HCT116 (cell line): ENCODE measurements at regions not wholly inside any gene's neighbourhood (a gene's known extent, or its start where the extent isn't known, plus 50 kb on each side); places are given as distances from the start of the nearest gene placed in this dataset.

Source experiments
- ATAC-seq: fragments of 200-7000 bp; cut with Tn5 transposase; 2 replicates; pipeline ENCODE4 v1.9.1; 2020; ENCODE audit warnings: mild to moderate bottlenecking, moderate library complexity
- BruUV-seq: library from RNA; stranded (reverse); fragments of 400-500 nt; replicated peaks from 2 replicates; lab custom pipeline; 2021; lab: Mats Ljungman, UMichigan
- CTCF ChIA-PET: fragments of 300-600 bp; sonication (Branson Sonifier 250); formaldehyde crosslinking; loops from one replicate; lab custom pipeline; 2021; ENCODE audit warnings: antibody characterized with exemption; lab: Charles Lee
- POLR2A ChIA-PET: fragments of 300-600, 350-600 bp; sonication (Branson Sonifier 250); formaldehyde crosslinking; loops from one replicate; lab custom pipeline; 2021; ENCODE audit warnings: antibody characterized with exemption; lab: Charles Lee
- RAD21 ChIA-PET, 2 experiments: fragments of 300-600 bp; sonication (Branson Sonifier 250); formaldehyde crosslinking; loops; one replicate each; lab custom pipeline; 2023; ENCODE audit warnings: low total read pairs in 2 of 2; ENCODE audit not compliant: uncharacterized antibody in 2 of 2, unreplicated experiment in 2 of 2, low non-redundant PET in 1 of 2; lab: Charles Lee
- DNase-seq: peaks from one replicate; pipeline ENCODE4 v3.0.0-alpha.2; 2010; ENCODE audit warnings: low read depth, low spot score
- H2AFZ ChIP-seq: fragments of 200-600 bp; shearing (Covaris generic), sonication (generic); 2 replicates; pipeline ENCODE4 v1.6.1; 2017; ENCODE audit warnings: low read depth, mixed run types, mixed read lengths, antibody characterized with exemption, low read length; ENCODE audit not compliant: poor library complexity, severe bottlenecking
- H3K27ac ChIP-seq: 2 replicates; pipeline ENCODE4 v1.5.1; 2012; ENCODE audit warnings: low read depth, low read length
- H3K27me3 ChIP-seq: fragments of 200-600 bp; sonication (generic); 2 replicates; pipeline ENCODE4 v1.6.1; 2016; ENCODE audit warnings: mixed run types, low read length, mixed read lengths; ENCODE audit not compliant: insufficient read depth
- H3K36me3 ChIP-seq, 2 experiments: fragments of 200-500 bp in 1 of 2; fragments of 200-600 bp in 1 of 2; sonication (Bioruptor generic) in 1 of 2; sonication (generic) in 1 of 2; 2 replicates each; pipeline versions ENCODE4 v1.5.1 to v1.6.1; 2014 to 2016; ENCODE audit warnings: low read length in 2 of 2, inconsistent platforms in 1 of 2, mixed read lengths in 1 of 2, mixed run types in 1 of 2; ENCODE audit not compliant: insufficient read depth in 2 of 2, control insufficient read depth in 1 of 2
- H3K4me1 ChIP-seq, 2 experiments: fragments of 200-600 bp in 1 of 2; sonication (generic) in 1 of 2; 2 replicates each; pipeline versions ENCODE4 v1.5.1 to v1.6.1; 2012 to 2017; ENCODE audit warnings: low read length in 2 of 2, inconsistent platforms in 1 of 2, mild to moderate bottlenecking in 1 of 2, mixed read lengths in 1 of 2, mixed run types in 1 of 2, moderate library complexity in 1 of 2; ENCODE audit not compliant: insufficient read depth in 2 of 2, control insufficient read depth in 1 of 2
- H3K4me2 ChIP-seq: fragments of 200-600 bp; sonication (generic); 2 replicates; pipeline ENCODE4 v1.6.1; 2017; ENCODE audit warnings: mixed run types, low read length, mixed read lengths
- H3K4me3 ChIP-seq, 2 experiments: fragments of 200-600 bp in 1 of 2; sonication (generic) in 1 of 2; replicated peaks in 1 of 2; 2 replicates each; pipeline ENCODE4 v1.5.1; 2011 to 2016; ENCODE audit warnings: low read length in 2 of 2, control low read depth in 1 of 2, low read depth in 1 of 2, mild to moderate bottlenecking in 1 of 2, mixed read lengths in 1 of 2, mixed run types in 1 of 2
- H3K79me2 ChIP-seq: fragments of 200-600 bp; sonication (generic); 2 replicates; pipeline ENCODE4 v1.6.1; 2017; ENCODE audit warnings: mild to moderate bottlenecking, mixed run types, low read length, moderate library complexity, mixed read lengths; ENCODE audit not compliant: insufficient read depth
- H3K9ac ChIP-seq: fragments of 200-600 bp; sonication (generic); 2 replicates; pipeline ENCODE4 v1.6.1; 2016; ENCODE audit warnings: low read length, mixed read lengths
- H3K9me2 ChIP-seq: fragments of 200-600 bp; sonication (generic), shearing (Covaris generic); 2 replicates; pipeline ENCODE4 v1.6.1; 2017; ENCODE audit warnings: mixed run types, mild to moderate bottlenecking, moderate library complexity; ENCODE audit not compliant: insufficient read depth
- H3K9me3 ChIP-seq, 2 experiments: fragments of 200-500 bp in 1 of 2; fragments of 200-600 bp in 1 of 2; sonication (Bioruptor generic) in 1 of 2; sonication (generic) in 1 of 2; 2 replicates each; pipeline ENCODE4 v1.6.1; 2014 to 2017; ENCODE audit warnings: low read length in 2 of 2, mixed read lengths in 2 of 2, inconsistent platforms in 1 of 2, low read depth in 1 of 2, mild to moderate bottlenecking in 1 of 2, mixed run types in 1 of 2, moderate library complexity in 1 of 2; ENCODE audit not compliant: control insufficient read depth in 1 of 2, insufficient read depth in 1 of 2
- H4K20me1 ChIP-seq: fragments of 200-600 bp; sonication (generic), shearing (Covaris generic); 2 replicates; pipeline ENCODE4 v1.6.1; 2017; ENCODE audit warnings: mixed run types, mild to moderate bottlenecking, moderate library complexity; ENCODE audit not compliant: insufficient read depth
- CEBPB ChIP-seq: IDR thresholded peaks from 2 replicates; pipeline ENCODE4 v1.6.1; 2012; ENCODE audit warnings: low read depth
- ELF1 ChIP-seq: IDR thresholded peaks from 2 replicates; pipeline ENCODE4 v1.6.1; 2012; ENCODE audit warnings: low read depth, borderline replicate concordance
- EZH2phosphoT487 ChIP-seq: fragments of 200-600 bp; IDR thresholded peaks from 2 replicates; pipeline ENCODE4 v1.6.1; 2018; ENCODE audit warnings: antibody characterized with exemption, borderline replicate concordance
- FOSL1 ChIP-seq: IDR thresholded peaks from 2 replicates; pipeline ENCODE4 v1.6.1; 2012; ENCODE audit warnings: low read depth
- POLR2A ChIP-seq: IDR thresholded peaks from 2 replicates; pipeline ENCODE4 v1.7.0; 2011; ENCODE audit warnings: borderline replicate concordance; ENCODE audit not compliant: insufficient read depth, insufficient read length; ENCODE audit errors: extremely low read depth
- ZNF274 ChIP-seq: fragments of 200-500 bp; sonication (Bioruptor generic); IDR thresholded peaks from 2 replicates; pipeline ENCODE4 v1.6.1; 2014; ENCODE audit warnings: mild to moderate bottlenecking, low read depth, low read length, inconsistent platforms
- intact Hi-C: fragments of 100-400 bp; cut with micrococcal nuclease; formaldehyde crosslinking; loops from 2 replicates; pipeline ENCODE4 v1.10.0; 2022
- TF ChIP-seq, protein P1 (sequence below): IDR thresholded peaks from 2 replicates; pipeline ENCODE4 v1.6.1; 2011; ENCODE audit warnings: mild to moderate bottlenecking, low read length, moderate library complexity; ENCODE audit not compliant: insufficient replicate concordance; ENCODE audit errors: extremely low read depth
- TF ChIP-seq, protein P2 (sequence below): IDR thresholded peaks from 2 replicates; pipeline ENCODE4 v1.6.1; 2012
- TF ChIP-seq, protein P3 (sequence below): IDR thresholded peaks from 2 replicates; pipeline ENCODE4 v1.6.1; 2012
- TF ChIP-seq, protein P4 (sequence below), 3 experiments: fragments of 200-600 bp in 1 of 3; sonication (generic) in 1 of 3; IDR thresholded peaks in 2 of 3; conservative IDR thresholded peaks in 1 of 3; 2 replicates each; pipeline ENCODE4 v1.5.1; 2012 to 2017; ENCODE audit warnings: low read depth in 2 of 3, low read length in 2 of 3, antibody characterized with exemption in 1 of 3, borderline replicate concordance in 1 of 3, control low read depth in 1 of 3, mild to moderate bottlenecking in 1 of 3, mixed read lengths in 1 of 3, mixed run types in 1 of 3, moderate library complexity in 1 of 3; ENCODE audit not compliant: insufficient read depth in 1 of 3

DNA sequence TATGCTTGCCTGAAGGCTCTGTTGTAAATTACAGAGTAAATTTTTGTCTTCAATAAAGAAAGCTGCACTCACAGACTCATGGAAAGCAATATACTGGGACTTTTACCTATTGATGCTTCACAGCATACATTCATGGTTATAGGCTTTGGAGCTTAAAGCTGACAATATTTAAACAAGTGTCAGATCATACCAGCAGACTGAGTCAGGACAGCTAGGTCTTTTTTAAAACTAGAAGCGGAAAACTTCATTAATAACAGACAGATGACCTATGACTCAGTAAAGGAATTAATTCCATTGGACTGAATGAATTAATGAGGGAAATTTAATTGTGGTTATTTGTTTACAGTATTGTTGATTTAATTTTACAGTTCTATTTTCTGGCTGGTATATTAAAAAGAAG, 165.8 kb upstream of the DGKB start:
- Histone ChIP-seq H3K9me3 (no peaks in the 10 kb centered on the region), H3K4me1 (no peaks in the 10 kb centered on the region), H3K9me2 (no peaks in the 10 kb centered on the region), H3K27me3 (no peaks in the 10 kb centered on the region), H3K4me3 (no peak overlapping the region), H3K79me2 (no peaks in the 10 kb centered on the region), H3K27ac (no peak overlapping the region), H3K9ac (no peak overlapping the region), H3K4me2 (no peak overlapping the region), H2AFZ (no peak overlapping the region), H3K36me3 (no peaks in the 10 kb centered on the region), H4K20me1 (no peaks in the 10 kb centered on the region)
- BruUV-seq, result no TSS peak
- ATAC-seq (no peak), DNase-seq (no peak)
- TF ChIP-seq, protein P1, sequence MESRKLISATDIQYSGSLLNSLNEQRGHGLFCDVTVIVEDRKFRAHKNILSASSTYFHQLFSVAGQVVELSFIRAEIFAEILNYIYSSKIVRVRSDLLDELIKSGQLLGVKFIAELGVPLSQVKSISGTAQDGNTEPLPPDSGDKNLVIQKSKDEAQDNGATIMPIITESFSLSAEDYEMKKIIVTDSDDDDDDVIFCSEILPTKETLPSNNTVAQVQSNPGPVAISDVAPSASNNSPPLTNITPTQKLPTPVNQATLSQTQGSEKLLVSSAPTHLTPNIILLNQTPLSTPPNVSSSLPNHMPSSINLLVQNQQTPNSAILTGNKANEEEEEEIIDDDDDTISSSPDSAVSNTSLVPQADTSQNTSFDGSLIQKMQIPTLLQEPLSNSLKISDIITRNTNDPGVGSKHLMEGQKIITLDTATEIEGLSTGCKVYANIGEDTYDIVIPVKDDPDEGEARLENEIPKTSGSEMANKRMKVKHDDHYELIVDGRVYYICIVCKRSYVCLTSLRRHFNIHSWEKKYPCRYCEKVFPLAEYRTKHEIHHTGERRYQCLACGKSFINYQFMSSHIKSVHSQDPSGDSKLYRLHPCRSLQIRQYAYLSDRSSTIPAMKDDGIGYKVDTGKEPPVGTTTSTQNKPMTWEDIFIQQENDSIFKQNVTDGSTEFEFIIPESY, result no peak
- ChIA-PET POLR2A (no interaction called here), RAD21 (no interaction called here), CTCF (no interaction called here)
- intact Hi-C loops, result no loop called here

DNA sequence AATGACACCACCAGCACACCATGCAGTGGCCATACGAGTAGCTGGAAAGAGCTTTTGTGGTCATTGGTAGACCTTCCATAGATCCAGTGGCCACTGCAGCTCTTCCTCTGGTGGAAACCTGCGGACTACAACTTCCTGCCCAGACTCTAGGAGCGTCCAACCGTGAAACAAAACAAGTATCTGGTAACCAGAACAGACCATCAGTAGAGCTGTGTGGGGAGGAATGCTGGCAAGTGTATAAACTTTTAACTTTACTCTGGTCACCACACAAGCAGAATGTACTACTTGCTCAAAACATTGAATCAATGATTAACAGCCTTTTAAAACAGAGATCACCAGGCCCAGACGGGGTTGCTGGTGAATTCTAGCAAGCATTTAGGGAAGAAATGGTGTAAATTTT, 154.7 kb upstream of the DGKB start:
- Histone ChIP-seq H3K9me3 (no peaks in the 10 kb centered on the region), H3K27ac (no peak overlapping the region), H3K4me1 (no peaks in the 10 kb centered on the region), H3K4me3 (no peak overlapping the region), H3K79me2 (no peaks in the 10 kb centered on the region), H3K4me2 (no peak overlapping the region), H3K9ac (no peak overlapping the region), H3K9me2 (no peaks in the 10 kb centered on the region), H3K27me3 (no peaks in the 10 kb centered on the region), H4K20me1 (no peaks in the 10 kb centered on the region), H3K36me3 (no peaks in the 10 kb centered on the region), H2AFZ (no peak overlapping the region)
- intact Hi-C loops, result no loop called here
- no TSS peak for BruUV-seq
- ChIA-PET RAD21 (no interaction called here), CTCF (no interaction called here), POLR2A (no interaction called here)
- DNase-seq, result no peak
- ATAC-seq, result no peak
- TF ChIP-seq CEBPB (no peak), EZH2phosphoT487 (no peak), ZNF274 (no peak), FOSL1 (no peak), ELF1 (no peak), POLR2A (no peak)
- TF ChIP-seq, protein P2, sequence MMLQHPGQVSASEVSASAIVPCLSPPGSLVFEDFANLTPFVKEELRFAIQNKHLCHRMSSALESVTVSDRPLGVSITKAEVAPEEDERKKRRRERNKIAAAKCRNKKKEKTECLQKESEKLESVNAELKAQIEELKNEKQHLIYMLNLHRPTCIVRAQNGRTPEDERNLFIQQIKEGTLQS, result no peak
- TF ChIP-seq, protein P3, sequence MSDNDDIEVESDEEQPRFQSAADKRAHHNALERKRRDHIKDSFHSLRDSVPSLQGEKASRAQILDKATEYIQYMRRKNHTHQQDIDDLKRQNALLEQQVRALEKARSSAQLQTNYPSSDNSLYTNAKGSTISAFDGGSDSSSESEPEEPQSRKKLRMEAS, result no peak
- TF ChIP-seq, protein P4, sequence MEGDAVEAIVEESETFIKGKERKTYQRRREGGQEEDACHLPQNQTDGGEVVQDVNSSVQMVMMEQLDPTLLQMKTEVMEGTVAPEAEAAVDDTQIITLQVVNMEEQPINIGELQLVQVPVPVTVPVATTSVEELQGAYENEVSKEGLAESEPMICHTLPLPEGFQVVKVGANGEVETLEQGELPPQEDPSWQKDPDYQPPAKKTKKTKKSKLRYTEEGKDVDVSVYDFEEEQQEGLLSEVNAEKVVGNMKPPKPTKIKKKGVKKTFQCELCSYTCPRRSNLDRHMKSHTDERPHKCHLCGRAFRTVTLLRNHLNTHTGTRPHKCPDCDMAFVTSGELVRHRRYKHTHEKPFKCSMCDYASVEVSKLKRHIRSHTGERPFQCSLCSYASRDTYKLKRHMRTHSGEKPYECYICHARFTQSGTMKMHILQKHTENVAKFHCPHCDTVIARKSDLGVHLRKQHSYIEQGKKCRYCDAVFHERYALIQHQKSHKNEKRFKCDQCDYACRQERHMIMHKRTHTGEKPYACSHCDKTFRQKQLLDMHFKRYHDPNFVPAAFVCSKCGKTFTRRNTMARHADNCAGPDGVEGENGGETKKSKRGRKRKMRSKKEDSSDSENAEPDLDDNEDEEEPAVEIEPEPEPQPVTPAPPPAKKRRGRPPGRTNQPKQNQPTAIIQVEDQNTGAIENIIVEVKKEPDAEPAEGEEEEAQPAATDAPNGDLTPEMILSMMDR (IDR thresholded peaks at IDR 0.05 in 2 of 3, conservative IDR thresholded peaks at IDR 0.05 in 1 of 3; ENCODE audit: borderline replicate concordance in 1 of 3, insufficient read depth in 1 of 3, low read depth in 2 of 3, low read length in 2 of 3), result no peak
- TF ChIP-seq, protein P1, result no peak
